ENCODE measurements at regions not wholly inside any gene's neighbourhood (a gene's known extent, or its start where the extent isn't known, plus 50 kb on each side); places are given as distances from the start of the nearest gene placed in this dataset.
"Not testable (repeated sequence)": the region's sequence is repeated elsewhere in the genome, so short reads cannot be mapped to it uniquely, and the experiment has no call there.

DNA sequence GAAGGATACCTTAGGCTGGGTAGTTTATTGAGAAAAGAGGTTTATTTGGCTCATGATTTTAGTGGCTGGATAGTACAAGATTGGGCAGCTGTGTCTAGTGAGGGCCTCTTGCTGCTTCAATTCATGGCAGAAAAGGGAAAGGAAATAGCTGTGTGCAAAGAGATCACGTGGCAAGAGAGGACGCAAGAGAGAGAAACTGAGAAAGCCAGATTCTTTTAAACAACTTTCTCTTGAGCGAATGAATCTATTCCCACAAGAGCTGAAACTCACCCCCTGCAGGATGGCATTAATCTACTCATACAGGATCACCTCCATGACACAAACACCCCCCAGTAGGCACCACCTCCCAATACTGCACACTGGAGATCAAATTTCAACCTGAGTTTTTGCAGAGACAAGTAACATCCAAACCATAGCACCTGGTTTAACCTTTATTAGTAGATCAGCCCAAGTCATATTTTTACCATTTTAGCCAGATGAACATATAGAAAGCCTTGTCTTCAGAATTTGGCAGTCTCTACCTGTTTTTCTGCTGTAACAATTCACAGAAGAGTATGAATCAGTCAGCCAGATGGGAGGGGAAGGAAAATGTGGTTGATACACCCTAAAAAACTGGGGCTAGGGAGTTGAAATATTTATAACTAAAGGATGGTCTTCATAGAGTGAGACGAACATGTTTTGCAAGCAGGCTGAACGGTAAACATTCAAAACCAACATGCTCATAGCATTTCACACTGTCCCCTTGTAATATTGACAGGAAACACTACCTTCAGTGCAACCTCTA is 73.9 kb upstream of the NCKAP5 start:
- H3K27ac ChIP-seq (ENCODE audit: low read depth in 2 of 2, low read length in 2 of 2): no peak overlapping the region
- H3K27me3 ChIP-seq (ENCODE audit: control insufficient read depth, insufficient read depth, low read length): no peaks in the 10 kb centered on the region
- H3K4me3 ChIP-seq (ENCODE audit: low read length in 3 of 3): no peak overlapping the region
- no peaks in the 10 kb centered on the region for H3K36me3 ChIP-seq (ENCODE audit: control insufficient read depth in 2 of 3, insufficient read depth in 3 of 3, low read length in 3 of 3)
- H3K9me3 ChIP-seq (ENCODE audit: control insufficient read depth in 2 of 3, insufficient read depth in 1 of 3, low read length in 3 of 3): no peaks in the 10 kb centered on the region
- H3K9ac ChIP-seq (ENCODE audit: low read length in 3 of 3): no peak overlapping the region
- TF ChIP-seq, protein P1, sequence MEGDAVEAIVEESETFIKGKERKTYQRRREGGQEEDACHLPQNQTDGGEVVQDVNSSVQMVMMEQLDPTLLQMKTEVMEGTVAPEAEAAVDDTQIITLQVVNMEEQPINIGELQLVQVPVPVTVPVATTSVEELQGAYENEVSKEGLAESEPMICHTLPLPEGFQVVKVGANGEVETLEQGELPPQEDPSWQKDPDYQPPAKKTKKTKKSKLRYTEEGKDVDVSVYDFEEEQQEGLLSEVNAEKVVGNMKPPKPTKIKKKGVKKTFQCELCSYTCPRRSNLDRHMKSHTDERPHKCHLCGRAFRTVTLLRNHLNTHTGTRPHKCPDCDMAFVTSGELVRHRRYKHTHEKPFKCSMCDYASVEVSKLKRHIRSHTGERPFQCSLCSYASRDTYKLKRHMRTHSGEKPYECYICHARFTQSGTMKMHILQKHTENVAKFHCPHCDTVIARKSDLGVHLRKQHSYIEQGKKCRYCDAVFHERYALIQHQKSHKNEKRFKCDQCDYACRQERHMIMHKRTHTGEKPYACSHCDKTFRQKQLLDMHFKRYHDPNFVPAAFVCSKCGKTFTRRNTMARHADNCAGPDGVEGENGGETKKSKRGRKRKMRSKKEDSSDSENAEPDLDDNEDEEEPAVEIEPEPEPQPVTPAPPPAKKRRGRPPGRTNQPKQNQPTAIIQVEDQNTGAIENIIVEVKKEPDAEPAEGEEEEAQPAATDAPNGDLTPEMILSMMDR (IDR thresholded peaks at IDR 0.05; ENCODE audit: borderline replicate concordance, extremely low read depth, insufficient read depth): no peak
- no peaks in the 10 kb centered on the region for H3K4me1 ChIP-seq (ENCODE audit: control insufficient read depth in 2 of 3, insufficient read depth in 2 of 3, low read depth in 1 of 3, low read length in 3 of 3)
- intact Hi-C loops (cut with DNase I): no loop called here
- DNase-seq (no peak), FAIRE-seq (no peak)

DNA sequence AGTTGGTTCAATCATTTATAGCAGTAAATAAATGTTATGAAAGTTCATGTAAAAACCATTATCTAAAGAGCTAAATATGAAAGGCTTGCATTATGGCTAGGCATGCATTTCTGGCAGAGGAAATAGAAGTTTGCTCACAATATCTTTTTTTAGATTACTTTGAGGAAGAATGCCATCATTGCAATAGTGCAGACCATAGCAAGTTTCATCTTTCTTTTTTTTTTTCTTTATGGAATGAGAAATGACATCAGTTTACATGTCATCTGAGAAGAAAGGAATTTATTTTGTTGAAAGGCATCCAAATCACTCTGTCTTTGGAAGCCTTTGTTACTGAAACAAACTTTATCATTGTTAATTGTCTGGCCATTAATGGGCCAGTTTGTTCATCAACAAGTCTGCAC is 74.5 kb upstream of the NCKAP5 start:
- Histone ChIP-seq H3K9me3 (ENCODE audit: control insufficient read depth in 2 of 3, insufficient read depth in 1 of 3, low read length in 3 of 3) (no peaks in the 10 kb centered on the region), H3K36me3 (ENCODE audit: control insufficient read depth in 2 of 3, insufficient read depth in 3 of 3, low read length in 3 of 3) (no peaks in the 10 kb centered on the region), H3K9ac (ENCODE audit: low read length in 3 of 3) (no peak overlapping the region), H3K27ac (ENCODE audit: low read depth in 2 of 2, low read length in 2 of 2) (no peak overlapping the region), H3K27me3 (ENCODE audit: control insufficient read depth, insufficient read depth, low read length) (no peaks in the 10 kb centered on the region), H3K4me3 (ENCODE audit: low read length in 3 of 3) (no peak overlapping the region), H3K4me1 (ENCODE audit: control insufficient read depth in 2 of 3, insufficient read depth in 2 of 3, low read depth in 1 of 3, low read length in 3 of 3) (no peaks in the 10 kb centered on the region)
- intact Hi-C loops (cut with DNase I): no loop called here
- DNase-seq: no peak
- TF ChIP-seq, protein P1 (IDR thresholded peaks at IDR 0.05; ENCODE audit: borderline replicate concordance, extremely low read depth, insufficient read depth): no peak
- FAIRE-seq: no peak

DNA sequence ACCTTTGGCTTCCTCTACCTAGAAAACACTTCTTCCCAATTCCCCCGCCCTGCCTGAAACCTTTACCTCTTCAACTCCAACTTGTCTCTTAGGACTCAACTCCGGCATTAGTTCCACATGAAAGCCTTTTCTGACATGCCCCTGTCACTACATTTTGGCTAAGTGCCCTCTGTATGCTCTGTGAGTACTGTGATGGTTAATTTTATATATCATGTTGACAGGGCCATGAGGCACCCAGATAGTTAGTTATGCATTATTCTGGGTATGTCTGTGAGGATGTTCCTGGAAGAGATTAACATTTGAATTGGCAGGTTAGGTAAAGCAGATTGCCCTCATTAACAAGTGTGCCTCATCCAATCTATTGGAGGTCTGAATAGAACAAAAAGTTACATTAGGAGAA is 75.6 kb upstream of the NCKAP5 start:
- Histone ChIP-seq H3K27ac (ENCODE audit: low read depth in 2 of 2, low read length in 2 of 2) (no peak overlapping the region), H3K27me3 (ENCODE audit: control insufficient read depth, insufficient read depth, low read length) (no peaks in the 10 kb centered on the region), H3K9ac (ENCODE audit: low read length in 3 of 3) (no peak overlapping the region), H3K4me3 (ENCODE audit: low read length in 3 of 3) (no peak overlapping the region), H3K9me3 (ENCODE audit: control insufficient read depth in 2 of 3, insufficient read depth in 1 of 3, low read length in 3 of 3) (no peaks in the 10 kb centered on the region), H3K36me3 (ENCODE audit: control insufficient read depth in 2 of 3, insufficient read depth in 3 of 3, low read length in 3 of 3) (no peaks in the 10 kb centered on the region), H3K4me1 (ENCODE audit: control insufficient read depth in 2 of 3, insufficient read depth in 2 of 3, low read depth in 1 of 3, low read length in 3 of 3) (no peaks in the 10 kb centered on the region)
- FAIRE-seq (no peak), DNase-seq (no peak)
- TF ChIP-seq, protein P1 (IDR thresholded peaks at IDR 0.05; ENCODE audit: borderline replicate concordance, extremely low read depth, insufficient read depth): no peak
- intact Hi-C loops (cut with DNase I): no loop called here

DNA sequence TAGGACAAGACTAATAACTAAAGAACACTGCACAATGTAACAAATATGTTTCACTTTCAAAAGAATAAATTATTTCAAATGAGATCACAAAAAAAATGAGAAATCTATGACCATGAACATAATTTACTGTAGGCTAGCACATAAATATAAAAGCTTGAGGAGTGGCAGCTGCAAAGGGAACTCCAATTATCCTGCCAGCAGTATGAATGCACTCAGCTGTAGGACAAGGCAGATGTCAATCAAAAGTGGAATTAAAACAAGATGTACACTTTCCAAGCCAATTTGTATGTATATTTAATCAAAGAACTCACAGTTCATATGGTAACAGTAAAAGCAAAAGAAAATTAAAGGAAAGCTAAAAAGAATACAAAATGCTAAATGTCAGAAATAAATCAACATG is 76.6 kb upstream of the NCKAP5 start:
- Histone ChIP-seq H3K36me3 (ENCODE audit: control insufficient read depth in 2 of 3, insufficient read depth in 3 of 3, low read length in 3 of 3) (no peaks in the 10 kb centered on the region), H3K4me3 (ENCODE audit: low read length in 3 of 3) (no peak overlapping the region), H3K27ac (ENCODE audit: low read depth in 2 of 2, low read length in 2 of 2) (no peak overlapping the region), H3K9me3 (ENCODE audit: control insufficient read depth in 2 of 3, insufficient read depth in 1 of 3, low read length in 3 of 3) (no peaks in the 10 kb centered on the region), H3K9ac (ENCODE audit: low read length in 3 of 3) (no peak overlapping the region), H3K4me1 (ENCODE audit: control insufficient read depth in 2 of 3, insufficient read depth in 2 of 3, low read depth in 1 of 3, low read length in 3 of 3) (no peaks in the 10 kb centered on the region), H3K27me3 (ENCODE audit: control insufficient read depth, insufficient read depth, low read length) (no peaks in the 10 kb centered on the region)
- intact Hi-C loops (cut with DNase I): no loop called here
- TF ChIP-seq, protein P1 (IDR thresholded peaks at IDR 0.05; ENCODE audit: borderline replicate concordance, extremely low read depth, insufficient read depth): no peak
- FAIRE-seq: no peak
- no peak for DNase-seq

DNA sequence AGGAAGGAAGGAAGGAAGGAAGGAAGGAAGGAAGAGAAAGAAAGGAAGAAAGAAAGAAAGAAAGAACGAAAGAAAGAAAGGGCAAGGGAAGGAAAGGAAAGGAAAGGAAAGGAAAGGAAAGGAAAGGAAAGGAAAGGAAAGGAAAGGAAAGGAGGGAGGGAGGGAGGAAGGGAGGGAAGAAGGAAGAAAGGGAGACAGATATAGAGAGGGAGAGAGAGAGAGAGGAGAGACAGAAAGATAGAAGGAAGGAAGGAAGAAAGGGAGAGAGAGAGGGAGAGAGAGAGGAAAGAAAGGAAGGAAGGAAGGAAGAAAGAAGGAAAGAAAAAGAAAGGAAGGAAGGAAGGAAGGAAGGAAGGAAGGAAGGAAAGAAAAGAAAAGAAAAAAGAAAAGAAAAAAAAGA is 79.1 kb upstream of the NCKAP5 start:
- H3K27ac ChIP-seq (ENCODE audit: low read depth in 2 of 2, low read length in 2 of 2); H3K36me3 ChIP-seq (ENCODE audit: control insufficient read depth in 2 of 3, insufficient read depth in 3 of 3, low read length in 3 of 3); H3K4me1 ChIP-seq (ENCODE audit: control insufficient read depth in 2 of 3, insufficient read depth in 2 of 3, low read depth in 1 of 3, low read length in 3 of 3); FAIRE-seq; intact Hi-C loops (cut with DNase I); DNase-seq; H3K4me3 ChIP-seq (ENCODE audit: low read length in 3 of 3); H3K9ac ChIP-seq (ENCODE audit: low read length in 3 of 3); H3K9me3 ChIP-seq (ENCODE audit: control insufficient read depth in 2 of 3, insufficient read depth in 1 of 3, low read length in 3 of 3); H3K27me3 ChIP-seq (ENCODE audit: control insufficient read depth, insufficient read depth, low read length): not testable (repeated sequence)
